Lower leg skin (tissue), 3 donors: ENCODE measurements at regions not wholly inside any gene's neighbourhood (a gene's known extent, or its start where the extent isn't known, plus 50 kb on each side); places are given as distances from the start of the nearest gene placed in this dataset.

Experiments used
- POLR2A ChIP-seq, 2 donors: fragments of 450-650 bp; IDR thresholded peaks; one replicate each; pipeline ENCODE4 v1.6.1; 2016 to 2017; ENCODE audit warnings: antibody characterized with exemption in 2 of 2, mild to moderate bottlenecking in 1 of 2, moderate library complexity in 1 of 2
- TF ChIP-seq, protein P1 (sequence below), 3 donors: fragments of 450-650 bp; IDR thresholded peaks; one replicate each; pipeline ENCODE4 v1.5.1; 2016; ENCODE audit warnings: antibody characterized with exemption in 3 of 3, mild to moderate bottlenecking in 3 of 3, moderate library complexity in 2 of 3

DNA sequence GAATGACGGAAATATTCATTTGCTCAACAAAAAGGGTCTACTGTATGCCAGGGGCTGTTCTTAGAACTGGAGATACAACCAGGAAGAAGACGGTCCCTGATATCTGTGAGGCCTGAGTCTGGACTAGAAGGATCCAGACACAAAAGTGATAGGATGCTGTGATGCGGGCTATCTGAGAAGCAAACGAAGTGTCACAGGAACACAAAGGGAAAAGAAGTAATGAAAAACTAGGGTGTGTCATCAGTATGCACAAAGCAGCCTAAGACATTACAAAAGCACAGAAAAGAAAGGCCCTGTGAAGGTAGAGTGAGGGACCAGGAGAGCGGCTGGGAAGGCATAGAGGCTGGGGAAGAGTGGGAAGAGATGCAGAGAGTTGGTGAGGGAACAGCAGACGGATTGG, 63.3 kb upstream of the C3orf80 start:
- TF ChIP-seq, protein P1, sequence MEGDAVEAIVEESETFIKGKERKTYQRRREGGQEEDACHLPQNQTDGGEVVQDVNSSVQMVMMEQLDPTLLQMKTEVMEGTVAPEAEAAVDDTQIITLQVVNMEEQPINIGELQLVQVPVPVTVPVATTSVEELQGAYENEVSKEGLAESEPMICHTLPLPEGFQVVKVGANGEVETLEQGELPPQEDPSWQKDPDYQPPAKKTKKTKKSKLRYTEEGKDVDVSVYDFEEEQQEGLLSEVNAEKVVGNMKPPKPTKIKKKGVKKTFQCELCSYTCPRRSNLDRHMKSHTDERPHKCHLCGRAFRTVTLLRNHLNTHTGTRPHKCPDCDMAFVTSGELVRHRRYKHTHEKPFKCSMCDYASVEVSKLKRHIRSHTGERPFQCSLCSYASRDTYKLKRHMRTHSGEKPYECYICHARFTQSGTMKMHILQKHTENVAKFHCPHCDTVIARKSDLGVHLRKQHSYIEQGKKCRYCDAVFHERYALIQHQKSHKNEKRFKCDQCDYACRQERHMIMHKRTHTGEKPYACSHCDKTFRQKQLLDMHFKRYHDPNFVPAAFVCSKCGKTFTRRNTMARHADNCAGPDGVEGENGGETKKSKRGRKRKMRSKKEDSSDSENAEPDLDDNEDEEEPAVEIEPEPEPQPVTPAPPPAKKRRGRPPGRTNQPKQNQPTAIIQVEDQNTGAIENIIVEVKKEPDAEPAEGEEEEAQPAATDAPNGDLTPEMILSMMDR (IDR thresholded peaks at IDR 0.05), result no peak
- no peak for TF ChIP-seq POLR2A (IDR thresholded peaks at IDR 0.05)
